ENCODE measurements at regions not wholly inside any gene's neighbourhood (a gene's known extent, or its start where the extent isn't known, plus 50 kb on each side); places are given as distances from the start of the nearest gene placed in this dataset.

- Histone ChIP-seq H3K4me3 (ENCODE audit: low read depth in 2 of 2, low read length in 1 of 2) (no peak overlapping the region), H3K9me2 (no peaks in the 10 kb centered on the region), H3K4me2 (no peak overlapping the region), H3K9me3 (no peaks in the 10 kb centered on the region), H3K27me3 (ENCODE audit: insufficient read depth) (no peaks in the 10 kb centered on the region), H4K20me1 (ENCODE audit: insufficient read depth) (no peaks in the 10 kb centered on the region), H3K4me1 (ENCODE audit: control insufficient read depth in 1 of 2, insufficient read depth in 2 of 2, low read depth in 1 of 2, low read length in 1 of 2) (no peaks in the 10 kb centered on the region; a peak in 1 of 4 replicates), H3K36me3 (replicated peaks in 1 of 2; ENCODE audit: control insufficient read depth in 1 of 2, insufficient read depth in 2 of 2, low read length in 1 of 2) (no peaks in the 10 kb centered on the region), H3K27ac (ENCODE audit: low read depth in 2 of 2, low read length in 1 of 2) (no peak overlapping the region), H2AFZ (ENCODE audit: low read depth) (no peak overlapping the region), H3K79me2 (ENCODE audit: insufficient read depth) (no peaks in the 10 kb centered on the region), H3K9ac (no peak overlapping the region), H3F3A (replicated peaks; ENCODE audit: insufficient read depth) (no peaks in the 10 kb centered on the region)
- ChIA-PET POLR2A (no interaction called here), CTCF (interaction anchor here (0.6 to 2.5 kb wide), 54 partner anchors 9 to 854 kb away, joined by 3 to 153 read pairs (median 4); partner anchors contain the start of gene THSD7A)
- WGBS (ENCODE audit: low lambda C conversion rate) = 2% methylated on average over 2 of the region's 2 CpGs
- DNase-seq = peak; percentile 59
- TF ChIP-seq REST (IDR thresholded peaks at IDR 0.05; ENCODE audit: low read depth, low read length) (no peak), TEAD4 (IDR thresholded peaks at IDR 0.05; ENCODE audit: borderline replicate concordance, insufficient read depth) (no peak), TAF1 (IDR thresholded peaks at IDR 0.05; ENCODE audit: borderline replicate concordance, low read depth, low read length) (no peak), FOXM1 (IDR thresholded peaks at IDR 0.05; ENCODE audit: low read depth) (no peak), FOSL2 (IDR thresholded peaks at IDR 0.05; ENCODE audit: borderline replicate concordance, low read depth) (no peak), FOXJ3 (CRISPR knock-in tag; IDR thresholded peaks at IDR 0.05) (no peak), MEF2A (IDR thresholded peaks at IDR 0.05; ENCODE audit: borderline replicate concordance, low read depth) (no peak), CTCF (IDR thresholded peaks at IDR 0.05) (peak; percentile 82), SIN3A (IDR thresholded peaks at IDR 0.05; ENCODE audit: borderline replicate concordance, low read depth, low read length) (no peak), EZH2phosphoT487 (IDR thresholded peaks at IDR 0.05; ENCODE audit: borderline replicate concordance, low read depth) (no peak), RFX5 (IDR thresholded peaks at IDR 0.05; ENCODE audit: low read length) (no peak), RCOR1 (IDR thresholded peaks at IDR 0.05; ENCODE audit: low read length) (0 out of 2 replicates have a peak, but pooled peaks have one; percentile 12), CHD2 (IDR thresholded peaks at IDR 0.05; ENCODE audit: low read length, partially characterized antibody) (peak; percentile 5), TCF12 (IDR thresholded peaks at IDR 0.05) (no peak), RAD21 (IDR thresholded peaks at IDR 0.05; ENCODE audit: low read length) (peak; percentile 74), GABPA (IDR thresholded peaks at IDR 0.05; ENCODE audit: low read depth) (no peak), GATA2 (CRISPR knock-in tag; IDR thresholded peaks at IDR 0.05) (no peak), PBX3 (IDR thresholded peaks at IDR 0.05) (no peak), SMC3 (IDR thresholded peaks at IDR 0.05; ENCODE audit: low read depth, low read length) (peak; percentile 76)
Measured at GRCh38 chr7:12490107-12490688, 80.3 kb upstream of the SCIN start.

Measured in SK-N-SH (cell line).